Activated CD8-positive, alpha-beta memory T cell treated with anti-CD3 and anti-CD28 coated beads, Interleukin-2, amount 50 U/mL, for 1 hour (primary cell): ENCODE measurements at regions not wholly inside any gene's neighbourhood (a gene's known extent, or its start where the extent isn't known, plus 50 kb on each side); places are given as distances from the start of the nearest gene placed in this dataset.

Source experiments
- DNase-seq: peaks from one replicate; pipeline ENCODE4 v3.0.0-alpha.2; 2020; ENCODE audit errors: extremely low read depth

DNA sequence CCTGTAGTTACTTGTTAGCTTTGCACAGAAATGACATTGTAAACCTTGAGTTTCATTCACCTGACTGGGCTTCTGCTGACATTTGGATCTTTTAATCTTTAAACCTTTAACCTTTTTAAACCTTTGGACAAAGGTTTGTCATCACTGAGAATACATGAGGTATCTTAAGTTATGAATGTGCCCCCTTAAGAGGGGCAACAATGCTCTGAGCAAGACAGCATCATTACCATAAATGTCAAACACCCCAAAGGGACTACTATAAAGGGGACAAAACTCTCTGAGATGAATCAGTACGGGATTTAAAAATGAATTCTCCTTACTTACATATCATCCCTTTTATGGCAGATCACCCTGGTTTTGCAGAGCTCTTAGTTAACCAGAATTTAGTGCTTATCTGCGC, 203.3 kb downstream of the COG6 start:
- no peak for DNase-seq

GRCh38 chr13:39859898-39860297, 204.4 kb downstream of the COG6 start:
- DNase-seq, result no peak

GRCh38 chr13:39862900-39863299, 207.4 kb downstream of the COG6 start:
- DNase-seq, result no peak

DNA sequence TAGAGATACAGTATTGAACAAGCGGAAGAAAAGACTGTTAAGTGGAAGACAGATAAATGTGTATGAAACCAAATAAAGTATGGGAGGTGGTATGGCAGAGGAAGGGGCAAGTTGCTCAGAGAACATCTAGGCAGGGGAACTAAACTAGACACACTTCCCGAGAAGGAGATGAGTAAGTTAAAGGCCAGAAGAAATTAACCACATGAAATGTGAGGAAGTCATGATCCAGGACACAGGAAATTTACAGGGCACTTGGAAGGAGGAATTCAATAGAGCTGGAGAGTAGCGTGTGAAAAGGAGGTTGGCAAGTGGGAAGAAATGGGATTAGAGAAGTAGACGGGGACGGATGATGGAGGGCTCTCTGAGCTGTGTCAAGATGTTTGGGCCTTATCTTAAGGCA, 208.8 kb downstream of the COG6 start:
- DNase-seq, result no peak

DNA sequence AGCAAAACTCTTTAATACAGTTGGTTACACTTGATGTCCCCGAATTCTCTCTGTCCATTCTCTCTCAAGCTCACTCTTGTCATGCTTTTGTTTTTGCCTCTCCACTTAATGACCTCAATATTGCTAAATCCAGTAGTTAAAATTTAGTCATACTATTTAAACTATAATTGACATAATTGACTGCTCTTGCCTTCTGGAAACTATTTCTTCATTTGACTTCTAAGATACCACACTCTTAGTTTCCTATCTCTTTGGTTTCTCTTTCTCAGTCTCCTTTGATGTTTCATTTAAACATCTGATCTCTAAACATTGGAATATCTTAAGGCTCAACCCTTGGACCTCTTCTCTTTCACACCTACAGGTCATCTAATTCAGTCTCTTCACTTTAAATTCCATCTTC, 211.3 kb downstream of the COG6 start:
- no peak for DNase-seq

DNA sequence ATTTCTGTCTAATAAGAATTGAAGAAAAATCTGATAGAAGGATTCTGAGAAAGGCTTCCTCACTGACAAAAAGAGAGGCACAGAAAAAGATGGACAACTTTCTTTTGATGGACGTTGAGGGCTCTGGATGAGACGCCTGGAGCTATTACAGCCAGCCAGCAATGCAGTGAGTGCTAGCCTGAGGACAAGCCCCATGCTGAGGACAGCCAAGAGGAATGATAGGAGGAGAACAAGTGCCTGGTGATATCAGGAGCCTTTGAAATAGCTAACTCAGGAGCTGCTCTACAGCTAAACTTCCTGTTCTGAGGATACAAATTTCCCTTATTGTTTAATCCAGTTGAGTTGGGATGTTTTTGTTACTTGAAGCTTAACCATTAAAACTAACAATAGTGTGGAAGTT, 212.3 kb downstream of the COG6 start:
- DNase-seq, result no peak

- no peak for DNase-seq
These were observed 214.8 kb downstream of the COG6 start for GRCh38 chr13:39870197-39870747.

DNA sequence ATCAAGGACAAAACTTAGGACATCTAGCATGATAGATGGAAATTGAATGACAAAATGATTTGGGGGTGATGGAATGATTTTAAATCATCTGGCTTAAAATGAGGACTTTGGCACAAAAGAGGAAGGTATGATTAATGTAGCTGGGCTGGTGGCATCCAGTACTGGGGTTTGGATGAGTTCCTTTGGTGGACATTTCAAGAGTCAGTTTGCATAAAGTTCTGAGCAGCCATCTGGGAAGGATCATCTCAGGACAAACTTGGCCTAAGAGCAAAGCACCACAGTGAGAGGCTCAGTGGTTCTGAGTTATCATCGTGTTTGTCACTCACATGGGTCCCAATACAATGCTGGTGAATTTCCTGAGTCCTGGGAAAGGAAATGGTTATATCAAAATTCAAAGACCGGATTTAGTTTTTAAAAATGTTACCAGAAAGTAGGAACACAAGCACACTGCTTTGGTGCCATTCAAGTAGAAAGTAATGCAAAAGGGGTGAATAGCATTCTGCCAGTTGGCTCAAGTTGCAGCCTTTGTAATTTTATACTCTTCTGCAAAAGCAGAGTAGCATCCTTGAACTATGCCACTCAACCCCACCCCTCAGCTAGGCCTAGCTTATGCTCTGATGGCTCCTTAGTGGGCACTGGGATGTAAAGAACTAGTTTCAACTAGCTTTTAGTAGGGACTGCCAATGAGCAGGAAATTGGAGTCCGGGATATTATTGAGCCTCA, 219.0 kb downstream of the COG6 start:
- DNase-seq, result no peak

GRCh38 chr13:39875111-39875987, 219.9 kb downstream of the COG6 start:
- no peak for DNase-seq

DNA sequence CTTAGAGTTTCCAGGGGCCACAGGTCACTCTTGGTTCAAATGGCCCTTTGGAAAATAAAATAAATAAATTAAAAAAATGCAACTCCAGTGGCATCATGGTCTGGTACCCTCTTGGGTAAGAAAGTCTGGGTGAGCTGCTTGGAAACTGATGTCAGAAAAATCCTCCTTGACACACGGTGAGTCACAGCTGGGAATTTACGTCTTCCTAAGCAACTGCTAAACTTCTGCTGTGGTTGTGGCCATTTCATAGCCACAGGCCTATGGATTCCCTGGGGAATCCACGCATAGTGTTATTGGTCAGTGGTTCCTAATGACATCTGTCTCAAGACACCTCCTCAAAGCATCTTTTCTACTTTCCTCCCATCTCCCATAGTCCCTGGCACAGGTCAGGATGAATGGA, 220.8 kb downstream of the COG6 start:
- DNase-seq, result no peak

DNA sequence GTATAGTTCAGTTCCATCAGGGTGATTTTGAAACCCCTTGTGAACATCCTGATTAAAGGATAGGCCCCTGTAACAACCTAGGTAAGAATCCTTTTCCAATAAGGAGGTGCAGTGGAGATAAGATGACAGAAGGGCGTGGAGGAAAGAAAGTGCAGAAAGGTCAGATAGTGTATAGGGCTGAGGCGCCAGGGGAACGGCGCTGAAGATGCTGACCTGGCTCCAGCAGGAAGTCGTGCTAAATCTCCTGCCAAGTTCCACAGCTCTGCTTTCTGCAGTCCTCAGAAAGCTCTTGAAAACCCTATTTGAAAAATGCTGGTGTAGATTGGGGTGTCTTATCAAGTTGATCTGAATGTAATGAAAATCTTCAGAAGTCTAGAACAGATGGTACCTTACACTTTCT, 221.7 kb downstream of the COG6 start:
- DNase-seq, result no peak

DNA sequence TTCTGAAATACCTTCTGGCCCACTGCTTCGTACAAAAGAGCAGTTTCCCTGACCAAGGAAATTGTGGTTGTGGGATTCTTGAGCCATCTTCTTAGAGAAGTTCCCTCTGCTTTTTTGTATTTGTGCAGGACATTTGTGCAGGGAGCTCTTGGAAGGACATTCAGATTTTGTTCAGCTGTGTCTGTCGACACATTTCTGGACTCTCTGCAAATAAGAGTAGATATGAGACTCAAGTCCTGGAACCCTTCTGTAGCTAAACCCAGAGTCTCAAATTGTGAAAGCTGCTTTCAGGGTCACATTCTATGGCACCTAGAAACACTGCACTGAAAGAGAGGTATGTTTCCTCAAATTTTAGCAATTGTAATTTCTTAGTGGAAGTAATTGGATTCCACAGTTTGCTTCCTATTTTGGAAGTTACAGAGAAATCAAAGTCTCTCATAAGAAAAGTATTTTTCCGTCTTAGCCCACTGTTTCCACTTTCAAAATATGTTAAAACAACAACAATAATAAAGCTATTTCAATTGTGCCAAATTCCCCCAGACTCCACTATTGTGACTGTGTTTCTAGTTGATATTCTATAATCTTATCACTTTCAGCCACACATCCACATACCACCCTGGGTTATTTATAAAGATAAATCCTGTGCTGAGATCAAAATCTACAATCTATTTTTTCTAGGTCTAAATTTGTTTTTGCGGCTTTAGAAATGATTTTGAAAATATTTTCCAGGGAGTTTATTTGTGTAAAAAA, 224.0 kb downstream of the COG6 start:
- DNase-seq, result no peak

DNA sequence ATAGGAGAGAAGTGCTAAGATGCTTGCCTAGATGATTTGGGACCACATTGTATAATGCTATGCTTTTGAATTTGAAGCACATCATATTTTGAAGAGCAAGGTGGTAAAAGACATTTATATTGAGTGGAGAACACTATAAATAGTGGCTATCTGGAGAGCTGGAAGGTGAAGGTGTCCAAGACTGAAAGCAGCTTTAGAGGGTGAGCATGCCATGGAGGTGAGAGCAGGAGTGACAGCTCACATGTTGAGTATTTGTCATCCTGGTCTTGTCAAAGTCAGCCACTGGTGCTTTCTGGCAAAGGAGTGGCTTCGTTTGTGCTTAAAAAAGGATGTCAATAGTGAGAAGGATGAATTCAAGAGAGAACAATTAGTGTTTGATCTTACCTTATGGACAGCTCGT, 225.9 kb downstream of the COG6 start:
- no peak for DNase-seq

DNA sequence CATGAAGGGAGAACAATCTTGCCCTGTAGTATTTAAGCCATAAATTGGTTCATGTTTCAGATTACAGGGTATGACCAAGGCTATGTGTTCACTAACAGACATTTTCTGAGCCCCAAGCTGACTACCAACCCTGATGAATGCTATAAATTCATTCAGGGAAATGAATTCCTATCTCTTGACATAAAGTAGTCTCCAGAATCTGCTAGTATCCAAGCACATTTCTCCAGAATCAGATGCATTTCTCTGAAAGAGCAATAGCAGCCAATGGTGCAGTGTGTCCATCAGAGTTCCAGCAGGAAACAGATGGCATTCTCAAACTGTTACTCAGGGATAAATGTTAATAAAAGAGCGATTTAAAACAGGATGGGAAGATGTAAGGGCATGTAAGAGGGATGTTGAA, 226.4 kb downstream of the COG6 start:
- DNase-seq, result no peak

- DNase-seq, result no peak
These were observed 228.7 kb downstream of the COG6 start for GRCh38 chr13:39884166-39884565.

- DNase-seq, result no peak
These were observed 230.9 kb downstream of the COG6 start for GRCh38 chr13:39886336-39886735.

- DNase-seq, result no peak
These were observed 231.9 kb downstream of the COG6 start for GRCh38 chr13:39887387-39887786.

DNA sequence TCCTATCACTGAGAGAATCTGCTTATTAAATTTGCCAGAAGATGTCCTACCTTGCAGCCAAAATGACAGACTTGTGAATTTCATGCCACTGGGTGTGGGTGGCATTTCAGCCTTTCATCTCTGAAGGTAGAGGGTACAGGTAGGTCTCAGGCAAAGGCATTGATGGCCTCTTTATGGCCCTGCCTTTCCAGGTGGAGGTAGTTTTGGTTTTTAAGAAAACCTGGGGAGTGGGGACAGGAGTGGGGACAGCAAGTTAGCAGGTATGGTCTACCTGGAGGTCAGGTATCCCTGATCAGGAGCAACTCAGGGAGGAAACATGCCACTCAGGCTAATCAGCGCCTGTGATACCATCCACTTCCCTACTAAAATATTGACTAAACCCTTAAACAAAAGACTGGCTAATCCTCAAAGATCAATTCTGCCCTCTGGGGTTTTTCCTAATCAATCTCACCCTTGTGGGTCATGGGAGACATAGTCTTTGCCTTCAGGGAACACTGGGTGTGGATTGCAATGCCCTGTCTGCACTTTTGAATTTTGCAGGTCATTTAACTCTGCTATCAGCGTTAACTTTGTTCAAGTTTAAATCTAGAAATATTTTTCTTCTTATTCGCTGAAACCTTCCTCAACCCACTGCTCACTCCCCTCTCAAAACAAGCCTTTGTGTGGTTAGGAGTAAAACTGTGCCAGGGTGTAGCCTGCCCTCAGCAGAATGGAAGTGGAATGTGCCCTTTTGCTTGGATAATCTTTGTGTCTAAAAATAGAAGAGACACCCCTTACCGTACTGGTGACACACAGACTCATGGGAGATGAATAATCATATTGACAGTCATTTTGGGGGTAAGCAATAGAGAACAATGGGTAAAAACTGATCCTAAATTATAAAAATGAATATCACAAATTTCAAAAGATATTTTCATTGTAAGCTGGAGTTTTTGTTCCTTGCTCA, 233.7 kb downstream of the COG6 start:
- no peak for DNase-seq

- DNase-seq, result no peak
These were observed 235.1 kb downstream of the COG6 start for GRCh38 chr13:39890537-39890936.

DNA sequence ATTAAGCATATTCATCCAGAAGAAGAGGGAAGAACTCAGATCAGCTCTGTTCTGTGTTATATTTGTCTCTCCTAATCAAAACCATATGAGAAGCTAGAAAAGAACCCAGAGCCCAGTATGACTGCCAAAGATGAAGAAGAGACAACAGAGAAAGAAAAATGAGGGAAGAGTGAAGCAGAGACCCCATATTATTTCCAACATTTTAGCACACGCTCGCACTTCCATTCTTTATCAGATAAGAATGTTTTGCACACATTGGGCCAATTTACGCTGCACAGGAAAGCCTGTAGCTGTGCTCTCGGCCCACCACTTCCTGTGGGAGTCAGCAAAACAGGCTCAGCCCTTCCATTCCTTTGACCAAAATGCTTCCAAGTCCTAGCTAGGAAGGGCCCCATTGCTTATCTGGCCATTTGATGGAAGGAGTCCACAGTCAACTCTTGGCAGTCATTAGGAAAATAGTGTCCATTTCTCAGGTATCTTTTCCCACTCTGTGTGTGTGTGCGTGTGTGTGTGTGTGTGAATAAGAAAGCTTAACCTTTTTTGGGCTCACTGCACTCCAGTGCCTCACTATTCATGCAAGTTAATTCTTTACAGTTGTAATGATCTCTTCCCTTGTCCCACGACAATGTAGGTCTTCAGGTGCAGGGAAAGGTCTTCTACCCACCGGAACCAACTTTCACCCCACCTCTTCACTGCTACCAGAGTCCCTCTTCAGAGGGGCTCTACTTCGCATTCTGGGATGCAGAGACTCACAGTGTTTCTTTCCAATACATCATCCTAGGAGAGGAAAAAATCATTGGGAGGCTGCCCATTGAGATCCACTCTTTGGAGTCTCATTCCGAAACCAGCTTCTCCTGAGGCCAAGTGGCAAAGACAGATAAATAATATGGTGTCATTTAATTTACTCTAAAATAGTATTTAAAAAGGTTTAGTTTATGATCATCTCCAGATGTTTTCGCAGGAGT, 237.5 kb downstream of the COG6 start:
- DNase-seq, result no peak
